ENCODE measurements at regions not wholly inside any gene's neighbourhood (a gene's known extent, or its start where the extent isn't known, plus 50 kb on each side); places are given as distances from the start of the nearest gene placed in this dataset.
"Not testable (repeated sequence)": the region's sequence is repeated elsewhere in the genome, so short reads cannot be mapped to it uniquely, and the experiment has no call there.

- TF ChIP-seq TAF1 (IDR thresholded peaks at IDR 0.05; ENCODE audit: low read depth, low read length): no peak
- TF ChIP-seq POLR2A (IDR thresholded peaks at IDR 0.05; ENCODE audit: low read depth, low read length): no peak
- TF ChIP-seq POU2F2 (IDR thresholded peaks at IDR 0.05; ENCODE audit: low read depth, low read length): no peak
- TF ChIP-seq PAX5 (IDR thresholded peaks at IDR 0.05; ENCODE audit: insufficient read depth, low read length, severe bottlenecking): no peak
- TF ChIP-seq POLR2AphosphoS5 (IDR thresholded peaks at IDR 0.05; ENCODE audit: low read depth, low read length): no peak
- no peak for FAIRE-seq
- DNase-seq (ENCODE audit: insufficient read length, low spot score): no peak
Observed at GRCh38 chr19:28322491-28322890, 890.5 kb downstream of the UQCRFS1 start.

GRCh38 chr19:28319918-28320317 lies 893.0 kb downstream of the UQCRFS1 start:
- TF ChIP-seq TAF1 (IDR thresholded peaks at IDR 0.05; ENCODE audit: low read depth, low read length): no peak
- no peak for TF ChIP-seq POU2F2 (IDR thresholded peaks at IDR 0.05; ENCODE audit: low read depth, low read length)
- no peak for TF ChIP-seq POLR2A (IDR thresholded peaks at IDR 0.05; ENCODE audit: low read depth, low read length)
- TF ChIP-seq SPI1 (IDR thresholded peaks at IDR 0.05; ENCODE audit: low read depth, low read length): no peak
- TF ChIP-seq POLR2AphosphoS5 (IDR thresholded peaks at IDR 0.05; ENCODE audit: low read depth, low read length): no peak
- TF ChIP-seq PAX5 (IDR thresholded peaks at IDR 0.05; ENCODE audit: insufficient read depth, low read length, severe bottlenecking): no peak
- FAIRE-seq (no peak), DNase-seq (ENCODE audit: insufficient read length, low spot score) (no peak)

GRCh38 chr19:28319227-28319626 lies 893.7 kb downstream of the UQCRFS1 start:
- TF ChIP-seq TAF1 (IDR thresholded peaks at IDR 0.05; ENCODE audit: low read depth, low read length) (no peak), POLR2A (IDR thresholded peaks at IDR 0.05; ENCODE audit: low read depth, low read length) (no peak), PAX5 (IDR thresholded peaks at IDR 0.05; ENCODE audit: insufficient read depth, low read length, severe bottlenecking) (no peak), POU2F2 (IDR thresholded peaks at IDR 0.05; ENCODE audit: low read depth, low read length) (no peak), POLR2AphosphoS5 (IDR thresholded peaks at IDR 0.05; ENCODE audit: low read depth, low read length) (no peak), SPI1 (IDR thresholded peaks at IDR 0.05; ENCODE audit: low read depth, low read length) (no peak)
- FAIRE-seq: no peak
- no peak for DNase-seq (ENCODE audit: insufficient read length, low spot score)

- FAIRE-seq (no peak), DNase-seq (ENCODE audit: insufficient read length, low spot score) (no peak)
- TF ChIP-seq POLR2A (IDR thresholded peaks at IDR 0.05; ENCODE audit: low read depth, low read length) (no peak), PAX5 (IDR thresholded peaks at IDR 0.05; ENCODE audit: insufficient read depth, low read length, severe bottlenecking) (no peak), POLR2AphosphoS5 (IDR thresholded peaks at IDR 0.05; ENCODE audit: low read depth, low read length) (no peak), POU2F2 (IDR thresholded peaks at IDR 0.05; ENCODE audit: low read depth, low read length) (no peak), TAF1 (IDR thresholded peaks at IDR 0.05; ENCODE audit: low read depth, low read length) (no peak), SPI1 (IDR thresholded peaks at IDR 0.05; ENCODE audit: low read depth, low read length) (no peak)
Observed at GRCh38 chr19:28318469-28319179, 894.3 kb downstream of the UQCRFS1 start.

GRCh38 chr19:28316464-28316863 lies 896.5 kb downstream of the UQCRFS1 start:
- FAIRE-seq: no peak
- DNase-seq (ENCODE audit: insufficient read length, low spot score): no peak
- TF ChIP-seq TAF1 (IDR thresholded peaks at IDR 0.05; ENCODE audit: low read depth, low read length) (no peak), SPI1 (IDR thresholded peaks at IDR 0.05; ENCODE audit: low read depth, low read length) (no peak), POLR2A (IDR thresholded peaks at IDR 0.05; ENCODE audit: low read depth, low read length) (no peak), POU2F2 (IDR thresholded peaks at IDR 0.05; ENCODE audit: low read depth, low read length) (no peak), POLR2AphosphoS5 (IDR thresholded peaks at IDR 0.05; ENCODE audit: low read depth, low read length) (no peak), PAX5 (IDR thresholded peaks at IDR 0.05; ENCODE audit: insufficient read depth, low read length, severe bottlenecking) (no peak)

GRCh38 chr19:28314756-28315155 lies 898.2 kb downstream of the UQCRFS1 start:
- TF ChIP-seq PAX5 (IDR thresholded peaks at IDR 0.05; ENCODE audit: insufficient read depth, low read length, severe bottlenecking) (no peak), POLR2A (IDR thresholded peaks at IDR 0.05; ENCODE audit: low read depth, low read length) (no peak), SPI1 (IDR thresholded peaks at IDR 0.05; ENCODE audit: low read depth, low read length) (no peak), TAF1 (IDR thresholded peaks at IDR 0.05; ENCODE audit: low read depth, low read length) (no peak), POLR2AphosphoS5 (IDR thresholded peaks at IDR 0.05; ENCODE audit: low read depth, low read length) (no peak), POU2F2 (IDR thresholded peaks at IDR 0.05; ENCODE audit: low read depth, low read length) (no peak)
- DNase-seq (ENCODE audit: insufficient read length, low spot score) (no peak), FAIRE-seq (no peak)

GRCh38 chr19:28314287-28314686 lies 898.7 kb downstream of the UQCRFS1 start:
- TF ChIP-seq TAF1 (IDR thresholded peaks at IDR 0.05; ENCODE audit: low read depth, low read length) (no peak), POLR2A (IDR thresholded peaks at IDR 0.05; ENCODE audit: low read depth, low read length) (no peak), SPI1 (IDR thresholded peaks at IDR 0.05; ENCODE audit: low read depth, low read length) (no peak), PAX5 (IDR thresholded peaks at IDR 0.05; ENCODE audit: insufficient read depth, low read length, severe bottlenecking) (no peak), POU2F2 (IDR thresholded peaks at IDR 0.05; ENCODE audit: low read depth, low read length) (no peak), POLR2AphosphoS5 (IDR thresholded peaks at IDR 0.05; ENCODE audit: low read depth, low read length) (no peak)
- no peak for FAIRE-seq

GRCh38 chr19:28313633-28314032 lies 899.3 kb downstream of the UQCRFS1 start:
- DNase-seq (ENCODE audit: insufficient read length, low spot score) (no peak), FAIRE-seq (no peak)
- TF ChIP-seq TAF1 (IDR thresholded peaks at IDR 0.05; ENCODE audit: low read depth, low read length) (no peak), PAX5 (IDR thresholded peaks at IDR 0.05; ENCODE audit: insufficient read depth, low read length, severe bottlenecking) (no peak), SPI1 (IDR thresholded peaks at IDR 0.05; ENCODE audit: low read depth, low read length) (no peak), POU2F2 (IDR thresholded peaks at IDR 0.05; ENCODE audit: low read depth, low read length) (no peak), POLR2AphosphoS5 (IDR thresholded peaks at IDR 0.05; ENCODE audit: low read depth, low read length) (no peak), POLR2A (IDR thresholded peaks at IDR 0.05; ENCODE audit: low read depth, low read length) (no peak)

More at GRCh38 chr19:28314287-28314686, 898.7 kb downstream of the UQCRFS1 start:
- no peak for DNase-seq (ENCODE audit: insufficient read length, low spot score)

GRCh38 chr19:28312269-28312668 lies 900.7 kb downstream of the UQCRFS1 start:
- no peak for TF ChIP-seq POLR2AphosphoS5 (IDR thresholded peaks at IDR 0.05; ENCODE audit: low read depth, low read length)
- TF ChIP-seq SPI1 (IDR thresholded peaks at IDR 0.05; ENCODE audit: low read depth, low read length): no peak
- no peak for TF ChIP-seq POU2F2 (IDR thresholded peaks at IDR 0.05; ENCODE audit: low read depth, low read length)
- no peak for TF ChIP-seq POLR2A (IDR thresholded peaks at IDR 0.05; ENCODE audit: low read depth, low read length)
- no peak for TF ChIP-seq PAX5 (IDR thresholded peaks at IDR 0.05; ENCODE audit: insufficient read depth, low read length, severe bottlenecking)
- no peak for TF ChIP-seq TAF1 (IDR thresholded peaks at IDR 0.05; ENCODE audit: low read depth, low read length)
- FAIRE-seq: no peak
- no peak for DNase-seq (ENCODE audit: insufficient read length, low spot score)

- FAIRE-seq; DNase-seq (ENCODE audit: insufficient read length, low spot score): not testable (repeated sequence)
Observed at GRCh38 chr19:28310829-28311228, 902.1 kb downstream of the UQCRFS1 start.

All from GM12891 (cell line).